ENCODE measurements at regions not wholly inside any gene's neighbourhood (a gene's known extent, or its start where the extent isn't known, plus 50 kb on each side); places are given as distances from the start of the nearest gene placed in this dataset.

- Histone ChIP-seq H3K27ac (ENCODE audit: low read length) (no peak overlapping the region), H3K4me1 (ENCODE audit: control insufficient read depth, insufficient read depth, low read length) (no peaks in the 10 kb centered on the region), H3K27me3 (ENCODE audit: control insufficient read depth, insufficient read depth, low read length) (no peaks in the 10 kb centered on the region), H3K9me3 (ENCODE audit: control insufficient read depth, insufficient read depth, low read depth, low read length) (no peaks in the 10 kb centered on the region), H3K4me3 (ENCODE audit: low read depth in 2 of 2, low read length in 2 of 2) (no peak overlapping the region), H3K36me3 (ENCODE audit: control insufficient read depth, insufficient read depth, low read length) (no peaks in the 10 kb centered on the region)
- intact Hi-C loops (cut with micrococcal nuclease; ENCODE audit: unreplicated experiment) = no loop called here
- no peak for TF ChIP-seq SIN3A (IDR thresholded peaks at IDR 0.05; ENCODE audit: borderline replicate concordance, insufficient read depth, low read depth, low read length)
- TF ChIP-seq CTCF (IDR thresholded peaks at IDR 0.05) = no peak
- no peak for TF ChIP-seq REST (IDR thresholded peaks at IDR 0.05; ENCODE audit: insufficient read depth in 1 of 2, low read depth in 2 of 2, low read length in 1 of 2)
- ATAC-seq = no peak
- POLR2A ChIA-PET = no interaction called here
- no TSS peak for BruUV-seq (replicated peaks)
- in situ Hi-C loops (cut with HindIII; ENCODE audit: low pct_unique_long_range_greater_than_20kb, low sequenced_read_pairs) = no loop called here
- CTCF ChIA-PET = no interaction called here
- DNase-seq (ENCODE audit: low read depth, low spot score) = no peak
Observed at GRCh38 chr20:60749804-60750602, 502.1 kb upstream of the CDH4 start.

GRCh38 chr20:60750909-60751308 lies 501.2 kb upstream of the CDH4 start:
- Histone ChIP-seq H3K4me1 (ENCODE audit: control insufficient read depth, insufficient read depth, low read length) (no peaks in the 10 kb centered on the region), H3K27ac (ENCODE audit: low read length) (no peak overlapping the region), H3K27me3 (ENCODE audit: control insufficient read depth, insufficient read depth, low read length) (no peaks in the 10 kb centered on the region), H3K4me3 (ENCODE audit: low read depth in 2 of 2, low read length in 2 of 2) (no peak overlapping the region), H3K9me3 (ENCODE audit: control insufficient read depth, insufficient read depth, low read depth, low read length) (no peaks in the 10 kb centered on the region), H3K36me3 (ENCODE audit: control insufficient read depth, insufficient read depth, low read length) (no peaks in the 10 kb centered on the region)
- DNase-seq (ENCODE audit: low read depth, low spot score) = no peak
- TF ChIP-seq TCF7L2 (IDR thresholded peaks at IDR 0.05; ENCODE audit: low read depth, low read length) (no peak), CTCF (IDR thresholded peaks at IDR 0.05) (no peak), SIN3A (IDR thresholded peaks at IDR 0.05; ENCODE audit: borderline replicate concordance, insufficient read depth, low read depth, low read length) (no peak), REST (IDR thresholded peaks at IDR 0.05; ENCODE audit: insufficient read depth in 1 of 2, low read depth in 2 of 2, low read length in 1 of 2) (no peak), POLR2AphosphoS5 (IDR thresholded peaks at IDR 0.05; ENCODE audit: low read depth, low read length) (no peak)
- ATAC-seq = no peak
- ChIA-PET POLR2A (no interaction called here), CTCF (no interaction called here)
- BruUV-seq (replicated peaks) = no TSS peak
- intact Hi-C loops (cut with micrococcal nuclease; ENCODE audit: unreplicated experiment) (no loop called here), in situ Hi-C loops (cut with HindIII; ENCODE audit: low pct_unique_long_range_greater_than_20kb, low sequenced_read_pairs) (no loop called here)

All from Panc1 (cell line).